Spinal cord (tissue), 9 donors: ENCODE measurements at regions not wholly inside any gene's neighbourhood (a gene's known extent, or its start where the extent isn't known, plus 50 kb on each side); places are given as distances from the start of the nearest gene placed in this dataset.
A peak's percentile ranks its signal among the peaks of the same experiment; 100 is the strongest.
"Not testable (repeated sequence)": the region's sequence is repeated elsewhere in the genome, so short reads cannot be mapped to it uniquely, and the experiment has no call there.

ENCODE experiments used
- DNase-seq, 6 donors: peaks; one replicate each; pipeline versions ENCODE4 v3.0.0 to v3.0.0-alpha.2; 2013 to 2015; ENCODE audit warnings: low spot score in 6 of 6, low read depth in 4 of 6
- H3K27ac ChIP-seq: one replicate; pipeline ENCODE4 v1.5.1; 2013; ENCODE audit warnings: low read depth, low read length, control low read depth
- H3K27me3 ChIP-seq: one replicate; pipeline ENCODE4 v1.6.1; 2013; ENCODE audit warnings: low read length; ENCODE audit not compliant: control insufficient read depth, insufficient read depth
- H3K36me3 ChIP-seq: one replicate; pipeline ENCODE4 v1.6.1; 2013; ENCODE audit warnings: low read length; ENCODE audit not compliant: control insufficient read depth, insufficient read depth
- H3K4me1 ChIP-seq: one replicate; pipeline ENCODE4 v1.6.1; 2013; ENCODE audit warnings: low read length; ENCODE audit not compliant: control insufficient read depth, insufficient read depth
- H3K4me3 ChIP-seq: one replicate; pipeline ENCODE4 v1.5.1; 2013; ENCODE audit warnings: low read depth, low read length, control low read depth
- H3K9me3 ChIP-seq: one replicate; pipeline ENCODE4 v1.6.1; 2013; ENCODE audit warnings: low read length; ENCODE audit not compliant: control insufficient read depth, insufficient read depth
- WGBS: methylation state at CpG from one replicate; pipeline ENCODE4 v1.1.5; 2013; ENCODE audit warnings: missing lambda C conversion rate; ENCODE audit not compliant: insufficient coverage; 5-methylcytosine and 5-hydroxymethylcytosine counted together
- donor health status: healthy.

DNA sequence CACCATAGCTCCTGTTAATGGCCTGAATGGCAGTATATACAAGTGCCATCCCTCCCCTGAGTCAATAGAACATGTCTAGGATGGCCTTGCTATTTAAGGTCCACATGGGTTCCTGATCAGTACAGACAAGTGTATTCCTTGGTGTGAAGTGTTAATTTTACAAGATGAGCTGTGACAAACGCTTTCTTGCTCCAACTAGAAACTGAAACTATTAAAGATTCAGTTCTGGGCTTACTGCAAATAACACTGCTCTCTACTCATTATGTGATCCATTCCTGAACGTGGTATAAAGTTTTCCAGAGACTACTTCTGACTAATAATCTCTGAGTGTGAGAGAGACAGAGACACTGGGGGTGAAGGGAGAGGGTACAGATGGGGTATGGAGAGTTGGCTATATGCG lies 198.0 kb upstream of the FBXL4 start:
- Histone ChIP-seq H3K4me3 (no peak overlapping the region), H3K9me3 (no peaks in the 10 kb centered on the region), H3K36me3 (no peaks in the 10 kb centered on the region), H3K27ac (no peak overlapping the region), H3K4me1 (peaks cover 8% of the 10 kb centered on the region), H3K27me3 (no peaks in the 10 kb centered on the region)
- DNase-seq = no peak
- WGBS = no CpG with 5 or more reads among the region's 3 CpGs

DNA sequence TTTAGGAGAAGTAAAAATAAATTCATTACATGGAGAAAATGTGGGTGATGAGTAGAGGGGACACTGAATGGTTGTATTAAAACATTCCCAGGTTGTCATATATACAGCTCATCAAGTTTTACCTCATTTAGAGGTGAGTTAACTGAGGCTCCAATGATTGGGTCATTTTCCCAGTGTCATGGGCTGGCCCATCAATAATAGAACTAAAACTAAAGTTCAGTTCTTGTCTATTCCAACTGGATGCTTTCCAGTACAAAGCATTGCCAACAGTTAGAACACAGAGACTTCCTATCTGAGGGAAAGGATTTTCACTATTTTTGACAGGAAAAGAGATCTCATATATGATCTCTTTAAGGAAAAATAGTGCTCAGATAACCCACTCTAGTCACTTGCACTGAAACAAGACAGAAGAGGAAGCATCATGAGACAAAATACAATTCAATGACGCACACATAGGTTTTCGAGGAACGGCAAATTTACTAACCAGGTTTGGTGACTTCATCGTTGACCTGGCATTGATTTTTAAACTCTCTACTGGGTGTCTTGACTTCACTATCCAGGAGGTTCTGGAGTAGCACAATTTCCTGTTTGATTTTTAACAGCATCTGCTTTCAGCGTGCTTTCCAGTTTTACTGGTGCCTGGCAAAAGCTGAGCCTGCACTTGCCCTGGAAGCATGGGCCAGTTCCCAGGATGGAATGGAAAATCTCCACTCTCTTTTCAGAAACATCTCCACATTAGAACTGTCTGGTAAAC lies 195.5 kb upstream of the FBXL4 start:
- Histone ChIP-seq H3K27ac (no peak overlapping the region), H3K36me3 (no peaks in the 10 kb centered on the region), H3K4me1 (peaks cover 8% of the 10 kb centered on the region), H3K27me3 (no peaks in the 10 kb centered on the region), H3K4me3 (no peak overlapping the region), H3K9me3 (no peaks in the 10 kb centered on the region)
- no peak for DNase-seq
- 85% methylated on average over 5 of the region's 5 CpGs for WGBS

DNA sequence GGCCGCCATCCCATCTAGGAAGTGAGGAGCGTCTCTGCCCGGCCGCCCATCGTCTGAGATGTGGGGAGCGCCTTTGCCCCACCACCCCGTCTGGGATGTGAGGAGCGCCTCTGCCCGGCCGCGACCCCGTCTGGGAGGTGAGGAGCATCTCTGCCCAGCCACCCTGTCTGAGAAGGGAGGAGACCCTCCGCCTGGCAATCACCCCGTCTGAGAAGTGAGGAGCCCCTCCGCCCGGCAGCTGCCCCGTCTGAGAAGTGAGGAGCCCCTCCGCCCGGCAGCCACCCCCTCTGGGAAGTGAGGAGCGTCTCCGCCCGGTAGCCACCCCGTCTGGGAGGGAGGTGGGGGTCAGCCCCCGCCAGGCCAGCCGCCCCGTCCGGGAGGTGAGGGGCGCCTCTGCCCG lies 194.2 kb upstream of the FBXL4 start:
- not testable (repeated sequence) for H3K27ac ChIP-seq, H3K27me3 ChIP-seq, H3K36me3 ChIP-seq, DNase-seq, H3K4me3 ChIP-seq, H3K4me1 ChIP-seq, H3K9me3 ChIP-seq
- 100% methylated on average over 2 of the region's 29 CpGs for WGBS

DNA sequence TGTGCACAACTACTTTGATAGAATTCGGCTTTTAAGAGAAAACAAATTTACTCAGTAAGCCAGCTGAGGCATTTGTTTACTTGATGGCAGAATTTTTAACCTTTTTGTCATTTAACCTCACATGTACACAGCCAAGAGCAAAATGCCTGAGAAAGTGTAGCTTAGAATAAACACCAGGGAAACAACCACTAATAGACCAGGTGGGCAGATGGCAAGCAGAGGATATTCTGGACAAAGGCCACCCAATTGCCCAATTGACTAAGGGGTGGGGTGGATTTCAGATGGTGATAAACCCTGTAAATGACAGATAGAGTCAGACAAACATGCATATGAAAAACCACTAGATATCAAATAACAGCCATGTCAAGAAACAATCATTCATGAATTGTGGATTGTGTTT lies 190.7 kb upstream of the FBXL4 start:
- no CpG with 5 or more reads among the region's 1 CpG for WGBS

DNA sequence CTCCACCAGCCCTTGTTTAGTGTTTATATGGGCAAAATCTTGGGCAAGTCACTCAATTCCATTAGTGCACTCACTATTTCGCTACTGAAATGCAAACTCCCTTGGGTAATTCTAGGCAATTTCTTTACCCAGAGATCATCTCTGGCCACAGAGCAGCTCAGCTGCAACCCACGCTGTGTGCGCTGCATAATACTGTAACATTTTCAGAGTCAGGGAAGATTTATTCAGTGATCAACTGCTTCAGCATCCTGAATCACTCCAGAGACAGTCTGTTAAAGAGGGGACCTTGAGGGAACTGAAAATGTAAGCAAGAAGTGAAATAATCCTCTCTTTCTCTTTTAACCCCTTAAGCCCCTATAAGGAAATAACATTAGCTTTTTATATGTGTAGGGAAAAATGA lies 189.6 kb upstream of the FBXL4 start:
- WGBS = 53% methylated on average over 3 of the region's 3 CpGs
- Histone ChIP-seq H3K4me3 (no peak overlapping the region), H3K4me1 (no peaks in the 10 kb centered on the region), H3K36me3 (no peaks in the 10 kb centered on the region), H3K9me3 (no peaks in the 10 kb centered on the region), H3K27ac (no peak overlapping the region), H3K27me3 (no peaks in the 10 kb centered on the region)
- peak in 1 of 6 donors; percentile 57 for DNase-seq

More for the DNA sequence above, 190.7 kb upstream of the FBXL4 start:
- no peak for DNase-seq
- Histone ChIP-seq H3K9me3 (no peaks in the 10 kb centered on the region), H3K27ac (no peak overlapping the region), H3K4me1 (no peaks in the 10 kb centered on the region), H3K36me3 (no peaks in the 10 kb centered on the region), H3K4me3 (no peak overlapping the region), H3K27me3 (no peaks in the 10 kb centered on the region)

DNA sequence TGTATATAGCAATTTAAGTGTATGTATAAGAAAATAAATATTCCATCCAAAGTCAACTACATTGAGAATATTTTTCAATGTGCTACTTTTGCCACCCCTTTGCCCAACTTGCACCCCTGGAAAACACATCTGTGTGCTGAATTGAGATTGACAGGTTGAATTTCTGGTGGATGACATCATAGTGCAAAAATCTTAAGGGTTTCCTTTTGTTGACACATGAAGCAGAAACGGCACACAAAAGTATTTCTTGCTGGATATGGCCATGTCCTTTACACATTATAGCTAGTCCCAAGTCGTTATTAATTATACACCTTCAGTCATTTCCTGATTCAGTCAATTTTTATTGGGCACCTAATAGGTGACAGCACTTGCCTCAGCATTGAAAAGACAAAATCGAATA lies 188.7 kb upstream of the FBXL4 start:
- 60% methylated on average over 1 of the region's 3 CpGs for WGBS
- no peak for DNase-seq
- Histone ChIP-seq H3K4me3 (no peak overlapping the region), H3K9me3 (no peaks in the 10 kb centered on the region), H3K36me3 (no peaks in the 10 kb centered on the region), H3K4me1 (peaks cover 7% of the 10 kb centered on the region), H3K27ac (no peak overlapping the region), H3K27me3 (no peaks in the 10 kb centered on the region)

DNA sequence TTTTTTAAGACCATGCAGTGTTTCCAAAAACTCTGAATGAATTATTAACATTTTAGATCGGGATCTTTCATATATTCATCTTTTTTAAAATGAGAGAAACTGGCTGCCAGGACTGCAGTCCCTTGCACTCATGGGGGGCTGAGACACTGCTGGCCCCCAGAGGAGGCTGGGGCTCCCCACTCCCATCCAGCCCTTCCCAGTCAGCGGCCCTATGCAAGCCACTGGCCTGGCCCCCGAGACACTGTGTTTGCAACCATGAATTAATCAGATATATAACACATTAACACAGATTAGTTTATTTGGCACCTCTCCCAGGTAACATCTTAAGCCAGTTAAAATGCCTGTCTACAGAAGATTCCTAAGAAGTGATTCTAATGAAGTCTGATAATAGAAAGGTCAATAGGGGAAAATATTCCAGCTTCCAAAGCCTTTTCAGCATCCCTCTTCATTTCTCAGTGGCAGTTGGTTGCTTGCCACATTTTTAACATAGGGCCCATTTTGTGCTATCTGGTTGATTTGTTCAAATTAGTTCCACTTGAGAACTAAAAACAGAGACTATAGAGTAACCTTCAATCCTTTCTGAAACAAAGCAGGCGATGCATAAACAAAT lies 184.4 kb upstream of the FBXL4 start:
- peaks cover 17% of the 10 kb centered on the region for H3K4me1 ChIP-seq
- H3K27ac ChIP-seq = no peak overlapping the region
- no peaks in the 10 kb centered on the region for H3K27me3 ChIP-seq
- no peaks in the 10 kb centered on the region for H3K9me3 ChIP-seq
- WGBS = no CpG with 5 or more reads among the region's 4 CpGs
- H3K4me3 ChIP-seq = no peak overlapping the region
- H3K36me3 ChIP-seq = no peaks in the 10 kb centered on the region
- peak in 2 of 6 donors; percentile 38 to 73 for DNase-seq

DNA sequence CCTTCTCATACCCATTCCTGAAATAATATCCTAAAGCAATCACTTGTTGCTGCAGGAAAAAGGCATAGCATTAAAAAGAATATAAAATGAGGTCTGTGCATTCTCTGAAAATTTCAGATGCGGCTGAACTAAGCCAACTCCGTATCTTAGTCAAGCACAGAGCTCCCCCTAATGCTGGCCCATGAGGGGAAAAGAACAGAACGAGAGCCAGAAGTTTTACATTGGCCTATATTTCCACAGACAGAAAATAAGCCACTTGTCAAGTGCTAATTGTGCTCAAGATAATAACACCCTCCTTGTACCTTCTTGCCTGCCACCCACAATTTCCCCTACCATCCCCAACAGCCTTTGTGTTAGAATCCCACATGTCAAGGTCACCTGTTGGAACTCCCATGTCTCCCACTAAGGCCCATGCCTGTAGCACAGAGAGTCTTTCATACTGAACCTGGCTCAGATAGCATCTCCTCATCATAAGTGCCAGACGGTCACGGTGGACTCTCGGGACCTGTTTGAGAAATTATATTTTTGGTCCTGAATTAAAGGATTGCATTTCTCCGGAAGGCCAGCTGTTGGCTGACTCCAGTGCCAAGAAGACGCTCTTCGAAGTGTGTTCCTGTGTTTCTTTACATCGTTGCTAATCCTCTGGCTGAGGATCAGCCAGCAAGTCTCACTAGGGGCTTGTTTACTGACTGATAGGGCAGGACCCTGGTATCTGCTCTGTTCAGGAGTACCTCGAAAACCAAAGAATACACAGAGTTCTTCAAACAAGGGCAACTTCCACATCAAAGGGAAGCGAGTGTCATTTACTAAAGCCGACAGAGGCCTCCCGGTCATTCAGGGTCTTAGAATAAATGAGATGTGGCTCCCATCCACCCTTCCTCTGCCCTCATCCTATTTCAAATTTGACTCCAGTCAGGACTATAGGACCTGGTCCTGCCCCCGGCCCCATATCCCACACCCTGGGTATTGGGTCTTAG lies 183.4 kb upstream of the FBXL4 start:
- no peaks in the 10 kb centered on the region for H3K9me3 ChIP-seq
- H3K4me1 ChIP-seq = peaks cover 17% of the 10 kb centered on the region
- no peaks in the 10 kb centered on the region for H3K27me3 ChIP-seq
- H3K27ac ChIP-seq = no peak overlapping the region
- no peak overlapping the region for H3K4me3 ChIP-seq
- DNase-seq = peak in 2 of 6 donors; percentile 56 to 60
- no peaks in the 10 kb centered on the region for H3K36me3 ChIP-seq
- 56% methylated on average over 11 of the region's 15 CpGs for WGBS

DNA sequence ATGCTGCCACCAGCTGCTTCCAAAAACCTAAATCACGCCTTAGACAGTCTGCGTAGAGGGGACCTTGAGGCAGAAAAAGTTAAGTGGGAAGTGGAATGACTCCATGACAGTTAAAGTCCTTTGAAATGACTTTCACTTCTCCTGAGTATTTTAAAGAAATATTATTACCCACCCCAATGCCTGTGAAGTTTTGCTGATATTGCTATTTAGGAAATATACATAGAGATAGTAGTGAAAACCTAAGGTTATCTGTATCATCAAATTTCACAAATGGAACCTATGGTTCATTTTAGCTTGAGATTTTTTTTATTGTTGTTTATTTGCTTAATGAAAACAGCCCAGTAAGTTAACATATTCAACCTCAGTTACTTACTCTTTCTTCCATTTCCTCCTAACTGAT lies 182.1 kb upstream of the FBXL4 start:
- Histone ChIP-seq H3K9me3 (no peaks in the 10 kb centered on the region), H3K4me1 (peaks cover 17% of the 10 kb centered on the region)
- WGBS = no CpG with 5 or more reads among the region's 2 CpGs

More for the DNA sequence above, 182.1 kb upstream of the FBXL4 start:
- H3K36me3 ChIP-seq = no peaks in the 10 kb centered on the region
- H3K27ac ChIP-seq = no peak overlapping the region
- H3K27me3 ChIP-seq = no peaks in the 10 kb centered on the region
- DNase-seq = no peak
- no peak overlapping the region for H3K4me3 ChIP-seq
